ENCODE measurements at regions not wholly inside any gene's neighbourhood (a gene's known extent, or its start where the extent isn't known, plus 50 kb on each side); places are given as distances from the start of the nearest gene placed in this dataset.

- DNase-seq (ENCODE audit: low spot score): no peak
- TF ChIP-seq, protein P1, sequence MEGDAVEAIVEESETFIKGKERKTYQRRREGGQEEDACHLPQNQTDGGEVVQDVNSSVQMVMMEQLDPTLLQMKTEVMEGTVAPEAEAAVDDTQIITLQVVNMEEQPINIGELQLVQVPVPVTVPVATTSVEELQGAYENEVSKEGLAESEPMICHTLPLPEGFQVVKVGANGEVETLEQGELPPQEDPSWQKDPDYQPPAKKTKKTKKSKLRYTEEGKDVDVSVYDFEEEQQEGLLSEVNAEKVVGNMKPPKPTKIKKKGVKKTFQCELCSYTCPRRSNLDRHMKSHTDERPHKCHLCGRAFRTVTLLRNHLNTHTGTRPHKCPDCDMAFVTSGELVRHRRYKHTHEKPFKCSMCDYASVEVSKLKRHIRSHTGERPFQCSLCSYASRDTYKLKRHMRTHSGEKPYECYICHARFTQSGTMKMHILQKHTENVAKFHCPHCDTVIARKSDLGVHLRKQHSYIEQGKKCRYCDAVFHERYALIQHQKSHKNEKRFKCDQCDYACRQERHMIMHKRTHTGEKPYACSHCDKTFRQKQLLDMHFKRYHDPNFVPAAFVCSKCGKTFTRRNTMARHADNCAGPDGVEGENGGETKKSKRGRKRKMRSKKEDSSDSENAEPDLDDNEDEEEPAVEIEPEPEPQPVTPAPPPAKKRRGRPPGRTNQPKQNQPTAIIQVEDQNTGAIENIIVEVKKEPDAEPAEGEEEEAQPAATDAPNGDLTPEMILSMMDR (conservative IDR thresholded peaks at IDR 0.05; ENCODE audit: low read depth): no peak
- CTCF ChIA-PET: no interaction called here
- H3K27ac ChIP-seq: no peak overlapping the region
- POLR2A ChIA-PET (ENCODE audit: low non-redundant PET): no interaction called here
These were observed 148.7 kb upstream of the PCGF5 start for GRCh38 chr10:91071786-91072185.

DNA sequence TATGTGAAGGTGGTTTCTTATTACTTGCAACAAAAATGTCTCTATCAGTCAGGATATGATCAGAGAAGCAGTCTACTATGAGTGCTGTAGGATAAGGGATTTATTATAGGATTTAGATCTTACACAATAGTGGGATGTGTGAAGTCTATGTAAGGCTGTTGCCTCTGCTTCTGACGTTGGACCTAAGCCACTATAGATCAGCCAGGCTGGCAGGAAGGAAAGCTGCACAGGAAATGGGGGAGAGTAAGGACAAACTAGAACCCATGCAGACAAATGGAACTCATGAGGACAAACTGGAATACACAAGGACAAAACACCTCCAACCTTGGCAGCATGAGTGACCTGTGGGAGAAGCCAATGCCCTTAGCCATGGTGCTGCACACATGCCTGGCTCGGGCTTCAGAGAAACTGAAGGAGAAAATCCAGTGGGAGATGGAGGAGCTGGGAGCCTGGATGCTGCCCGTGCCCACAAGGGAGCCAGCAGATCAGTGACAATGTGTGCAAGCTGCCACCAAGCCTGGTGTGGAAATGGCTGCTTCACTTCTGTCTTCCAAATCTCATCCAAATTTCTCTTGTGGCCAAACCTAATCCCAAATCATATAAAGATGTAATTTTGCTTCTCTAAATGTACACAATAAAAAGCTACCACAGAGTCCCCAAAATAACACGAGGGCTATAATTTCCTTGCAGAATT, 147.0 kb upstream of the PCGF5 start:
- no peak for DNase-seq (ENCODE audit: low spot score)
- TF ChIP-seq, protein P1 (conservative IDR thresholded peaks at IDR 0.05; ENCODE audit: low read depth): no peak
- H3K27ac ChIP-seq: no peak overlapping the region
- ChIA-PET POLR2A (ENCODE audit: low non-redundant PET) (no interaction called here), CTCF (no interaction called here)

- TF ChIP-seq, protein P1 (conservative IDR thresholded peaks at IDR 0.05; ENCODE audit: low read depth): no peak
- CTCF ChIA-PET: interaction anchor here (0.6 to 1.7 kb wide), 2 partner anchors 127 to 165 kb away, joined by 4 to 8 read pairs; no protein-coding TSS in a partner anchor
- no peak overlapping the region for H3K27ac ChIP-seq
- POLR2A ChIA-PET (ENCODE audit: low non-redundant PET): no interaction called here
- no peak for DNase-seq (ENCODE audit: low spot score)
These were observed 143.4 kb upstream of the PCGF5 start for GRCh38 chr10:91076991-91077548.

DNA sequence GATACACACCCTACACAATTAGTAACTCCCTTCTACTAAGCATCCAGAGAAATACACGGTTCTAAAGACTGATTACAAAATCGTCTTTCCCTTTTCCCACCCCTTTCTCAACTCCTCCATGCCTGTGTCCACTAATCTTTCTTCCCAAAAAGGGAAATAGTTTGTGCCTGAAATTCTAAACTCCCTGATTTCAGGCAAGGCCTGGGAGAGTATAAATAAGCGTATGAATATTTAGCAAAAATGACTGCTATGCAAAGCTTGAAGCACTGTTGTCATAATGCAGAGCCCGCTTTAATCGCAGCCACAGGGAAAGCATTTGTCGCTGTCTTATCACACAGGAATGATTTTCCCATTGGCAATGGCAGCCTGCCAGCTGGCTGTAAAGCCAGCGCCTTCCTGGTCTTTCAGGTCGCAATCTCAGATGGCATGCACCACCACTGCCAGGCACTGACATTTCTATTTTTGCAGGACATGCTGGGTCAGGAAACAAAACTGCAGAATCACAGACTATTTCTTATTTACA, 142.9 kb upstream of the PCGF5 start:
- ChIA-PET POLR2A (ENCODE audit: low non-redundant PET) (no interaction called here), CTCF (interaction anchor here (1.7 kb wide), 1 partner anchor 166 kb away, joined by 4 read pairs; no protein-coding TSS in a partner anchor)
- TF ChIP-seq, protein P1 (conservative IDR thresholded peaks at IDR 0.05; ENCODE audit: low read depth): no peak
- no peak for DNase-seq (ENCODE audit: low spot score)
- no peak overlapping the region for H3K27ac ChIP-seq

- CTCF ChIA-PET: interaction anchor here (0.7 kb wide), 1 partner anchor 39 kb away, joined by 3 read pairs; no protein-coding TSS in a partner anchor
- TF ChIP-seq, protein P1 (conservative IDR thresholded peaks at IDR 0.05; ENCODE audit: low read depth): no peak
- POLR2A ChIA-PET (ENCODE audit: low non-redundant PET): no interaction called here
- DNase-seq (ENCODE audit: low spot score): no peak
- H3K27ac ChIP-seq: no peak overlapping the region
These were observed 139.7 kb upstream of the PCGF5 start for GRCh38 chr10:91080776-91081175.

- POLR2A ChIA-PET (ENCODE audit: low non-redundant PET): no interaction called here
- TF ChIP-seq, protein P1 (conservative IDR thresholded peaks at IDR 0.05; ENCODE audit: low read depth): no peak
- H3K27ac ChIP-seq: no peak overlapping the region
- CTCF ChIA-PET: interaction anchor here (0.7 kb wide), 1 partner anchor 32 kb away, joined by 3 read pairs; no protein-coding TSS in a partner anchor
- no peak for DNase-seq (ENCODE audit: low spot score)
These were observed 138.0 kb upstream of the PCGF5 start for GRCh38 chr10:91082447-91082846.
